HL-60 (cell line): ENCODE measurements at regions not wholly inside any gene's neighbourhood (a gene's known extent, or its start where the extent isn't known, plus 50 kb on each side); places are given as distances from the start of the nearest gene placed in this dataset.

Experiments
- CTCF ChIP-seq: IDR thresholded peaks from one replicate; pipeline ENCODE4 v1.5.1; 2011; ENCODE audit warnings: low read length, control low read depth, inconsistent platforms; ENCODE audit not compliant: insufficient read depth
- GABPA ChIP-seq: IDR thresholded peaks from 2 replicates; pipeline ENCODE4 v1.6.1; 2012; ENCODE audit warnings: low read depth
- POLR2AphosphoS5 ChIP-seq: IDR thresholded peaks from 2 replicates; pipeline ENCODE4 v1.6.1; 2012; ENCODE audit warnings: low read depth
- REST ChIP-seq: IDR thresholded peaks from 2 replicates; pipeline ENCODE4 v1.6.1; 2012; ENCODE audit warnings: low read depth; ENCODE audit not compliant: insufficient replicate concordance

GRCh38 chr11:112771851-112772250 is 189.4 kb upstream of the NCAM1 start:
- no peak for TF ChIP-seq POLR2AphosphoS5
- no peak for TF ChIP-seq CTCF
- TF ChIP-seq REST = no peak
- no peak for TF ChIP-seq GABPA
